IMR-90 (cell line): ENCODE measurements at regions not wholly inside any gene's neighbourhood (a gene's known extent, or its start where the extent isn't known, plus 50 kb on each side); places are given as distances from the start of the nearest gene placed in this dataset.

Experiments
- ATAC-seq: fragments of 200-7000 bp; cut with Tn5 transposase; 2 replicates; pipeline ENCODE4 v1.9.1; 2020; ENCODE audit warnings: low read depth, mild to moderate bottlenecking, moderate library complexity
- BruUV-seq: library from RNA; stranded (reverse); fragments of 400-500 nt; replicated peaks from 2 replicates; lab custom pipeline; 2021; lab: Mats Ljungman, UMichigan
- CTCF ChIA-PET: fragments of 300-600 bp; formaldehyde crosslinking; extraction: SDS; loops from one replicate; lab custom pipeline; 2021; ENCODE audit warnings: antibody characterized with exemption; lab: Yijun Ruan, JAX
- POLR2A ChIA-PET: fragments of 300-600 bp; sonication (Branson Sonifier 250); formaldehyde crosslinking; loops from one replicate; lab custom pipeline; 2022; ENCODE audit warnings: antibody characterized with exemption; ENCODE audit not compliant: unreplicated experiment; lab: Charles Lee
- DNase-seq: peaks from one replicate; pipeline ENCODE4 v3.0.0; 2013
- H2AFZ ChIP-seq: replicated peaks from 2 replicates; pipeline ENCODE3; 2013; ENCODE audit warnings: low read length, mild to moderate bottlenecking; ENCODE audit not compliant: poor library complexity
- H2AK5ac ChIP-seq: 2 replicates; pipeline ENCODE4 v1.6.1; 2013; ENCODE audit warnings: low read depth, low read length, inconsistent platforms
- H2AK9ac ChIP-seq: replicated peaks from 2 replicates; pipeline ENCODE3; 2013; ENCODE audit warnings: mild to moderate bottlenecking, low read depth, low read length, moderate library complexity; ENCODE audit not compliant: poor library complexity
- H2BK120ac ChIP-seq: 2 replicates; pipeline ENCODE4 v1.6.1; 2013; ENCODE audit warnings: low read depth, low read length, inconsistent platforms
- H2BK15ac ChIP-seq: 3 replicates; pipeline ENCODE4 v1.6.1; 2013; ENCODE audit warnings: low read depth, low read length, inconsistent platforms
- H2BK20ac ChIP-seq: 2 replicates; pipeline ENCODE4 v1.6.1; 2013; ENCODE audit warnings: low read depth, mild to moderate bottlenecking, inconsistent platforms, low read length, moderate library complexity
- H2BK5ac ChIP-seq: 2 replicates; pipeline ENCODE4 v1.6.1; 2013; ENCODE audit warnings: mild to moderate bottlenecking, low read depth, low read length, inconsistent platforms; ENCODE audit not compliant: poor library complexity, severe bottlenecking
- H3K14ac ChIP-seq: replicated peaks from 2 replicates; pipeline ENCODE4 v1.6.1; 2013; ENCODE audit warnings: low read depth, low read length, inconsistent platforms
- H3K18ac ChIP-seq: 2 replicates; pipeline ENCODE4 v1.6.1; 2013; ENCODE audit warnings: low read depth, low read length, control low read depth
- H3K23ac ChIP-seq: 2 replicates; pipeline ENCODE4 v1.6.1; 2013; ENCODE audit warnings: low read depth, low read length, inconsistent platforms
- H3K27ac ChIP-seq: 2 replicates; pipeline ENCODE4 v1.5.1; 2013; ENCODE audit warnings: mild to moderate bottlenecking, control low read depth, low read length; ENCODE audit not compliant: insufficient read depth
- H3K27me3 ChIP-seq: 2 replicates; pipeline ENCODE4 v1.6.1; 2013; ENCODE audit warnings: low read length; ENCODE audit not compliant: control insufficient read depth, insufficient read depth
- H3K36me3 ChIP-seq: 2 replicates; pipeline ENCODE4 v1.6.1; 2013; ENCODE audit warnings: low read length, mixed read lengths; ENCODE audit not compliant: control insufficient read depth, insufficient read depth
- H3K4ac ChIP-seq: 2 replicates; pipeline ENCODE4 v1.6.1; 2013; ENCODE audit warnings: low read depth, low read length, inconsistent platforms
- H3K4me1 ChIP-seq: 2 replicates; pipeline ENCODE4 v1.6.1; 2013; ENCODE audit warnings: low read length, mixed read lengths; ENCODE audit not compliant: control insufficient read depth, insufficient read depth
- H3K4me2 ChIP-seq: 2 replicates; pipeline ENCODE4 v1.6.1; 2013; ENCODE audit warnings: low read depth, mild to moderate bottlenecking, control low read depth, low read length, moderate library complexity
- H3K4me3 ChIP-seq: 2 replicates; pipeline ENCODE4 v1.5.1; 2013; ENCODE audit warnings: low read depth, mild to moderate bottlenecking, control low read depth, low read length, moderate library complexity; ENCODE audit not compliant: insufficient read depth
- H3K56ac ChIP-seq: 2 replicates; pipeline ENCODE4 v1.6.1; 2013; ENCODE audit warnings: low read length, inconsistent platforms; ENCODE audit not compliant: insufficient read depth; ENCODE audit errors: extremely low read depth
- H3K79me1 ChIP-seq, 2 experiments: 2 replicates each; pipeline ENCODE4 v1.6.1; 2013; ENCODE audit warnings: low read length in 2 of 2, inconsistent platforms in 1 of 2, low read depth in 1 of 2
- H3K9ac ChIP-seq: 2 replicates; pipeline ENCODE4 v1.6.1; 2013; ENCODE audit warnings: low read depth, low read length, control low read depth
- H3K9me1 ChIP-seq: 2 replicates; pipeline ENCODE4 v1.6.1; 2013; ENCODE audit warnings: low read length, inconsistent platforms; ENCODE audit not compliant: insufficient read depth
- H3K9me3 ChIP-seq: 2 replicates; pipeline ENCODE4 v1.6.1; 2013; ENCODE audit warnings: low read length; ENCODE audit not compliant: control insufficient read depth, insufficient read depth
- H4K20me1 ChIP-seq: 2 replicates; pipeline ENCODE4 v1.6.1; 2013; ENCODE audit warnings: low read length, inconsistent platforms; ENCODE audit not compliant: insufficient read depth
- H4K5ac ChIP-seq: 2 replicates; pipeline ENCODE4 v1.6.1; 2013; ENCODE audit warnings: mild to moderate bottlenecking, low read depth, low read length, control low read depth
- H4K8ac ChIP-seq, 2 experiments: 2 replicates each; pipeline ENCODE4 v1.6.1; 2013; ENCODE audit warnings: low read depth in 2 of 2, low read length in 2 of 2, control low read depth in 1 of 2, inconsistent platforms in 1 of 2
- H4K91ac ChIP-seq: 2 replicates; pipeline ENCODE4 v1.6.1; 2013; ENCODE audit warnings: low read depth, low read length, inconsistent platforms; ENCODE audit not compliant: insufficient read depth
- BHLHE40 ChIP-seq: fragments of 150-350 bp; IDR thresholded peaks from 2 replicates; pipeline ENCODE4 v1.6.1; 2016; ENCODE audit warnings: mild to moderate bottlenecking, low read depth, low read length
- CEBPB ChIP-seq: IDR thresholded peaks from 2 replicates; pipeline ENCODE4 v1.6.1; 2012; ENCODE audit warnings: low read depth, low read length, improper control_type of control experiment
- CHD1 ChIP-seq: IDR thresholded peaks from 2 replicates; pipeline ENCODE4 v1.6.1; 2012; ENCODE audit warnings: low read depth, low read length, improper control_type of control experiment
- CTCF ChIP-seq: conservative IDR thresholded peaks from 2 replicates; pipeline ENCODE4 v1.5.1; 2012; ENCODE audit warnings: mild to moderate bottlenecking, low read depth, low read length, improper control_type of control experiment
- ELK1 ChIP-seq: fragments of 150-350 bp; IDR thresholded peaks from 2 replicates; pipeline ENCODE4 v1.6.1; 2016; ENCODE audit warnings: low read depth, mild to moderate bottlenecking, low read length, moderate library complexity, borderline replicate concordance
- MAZ ChIP-seq: IDR thresholded peaks from 2 replicates; pipeline ENCODE4 v1.6.1; 2012; ENCODE audit warnings: low read depth, mild to moderate bottlenecking, low read length, improper control_type of control experiment, moderate library complexity, borderline replicate concordance
- NFE2L2 ChIP-seq: fragments of 150-350 bp; IDR thresholded peaks from 2 replicates; pipeline ENCODE4 v1.6.1; 2016; ENCODE audit warnings: low read depth, mild to moderate bottlenecking, low read length
- RAD21 ChIP-seq: IDR thresholded peaks from 2 replicates; pipeline ENCODE4 v1.6.1; 2012; ENCODE audit warnings: low read length, improper control_type of control experiment
- RCOR1 ChIP-seq: IDR thresholded peaks from 2 replicates; pipeline ENCODE4 v1.6.1; 2012; ENCODE audit warnings: mild to moderate bottlenecking, low read length, improper control_type of control experiment; ENCODE audit not compliant: insufficient replicate concordance
- SMC3 ChIP-seq: fragments of 150-350 bp; IDR thresholded peaks from 2 replicates; pipeline ENCODE4 v1.6.1; 2016; ENCODE audit warnings: low read depth, mild to moderate bottlenecking, antibody characterized with exemption, low read length, moderate library complexity
- WGBS, 2 experiments: methylation state at CpG; one replicate each; pipeline versions ENCODE4 v1.1.5 to v1.1.7; 2013; ENCODE audit warnings: missing lambda C conversion rate in 2 of 2; ENCODE audit not compliant: insufficient read length in 1 of 2; ENCODE audit errors: extremely low coverage in 2 of 2; 5-methylcytosine and 5-hydroxymethylcytosine counted together
- dilution Hi-C: fragments of 300-500 bp; cut with HindIII; formaldehyde crosslinking; loops from one replicate; pipeline ENCODE4 v1.14.3; 2018; ENCODE audit warnings: low sequenced_read_pairs; ENCODE audit not compliant: unreplicated experiment
- in situ Hi-C: fragments of 300-500 bp; cut with MboI; formaldehyde crosslinking; loops from 3 replicates; pipeline ENCODE4 v1.14.3; 2019; ENCODE audit warnings: low sequenced_read_pairs, inconsistent platforms, mixed read lengths
- intact Hi-C: fragments of 100-400 bp; cut with micrococcal nuclease; formaldehyde crosslinking; loops from 2 replicates; pipeline ENCODE4 v1.10.0; 2022

GRCh38 chr11:16603890-16604793, 134.3 kb upstream of the C11orf58 start (continued):
- 0 out of 2 replicates have a peak, but pooled peaks have one; percentile 4 for TF ChIP-seq RAD21
- TF ChIP-seq CEBPB: no peak

- Histone ChIP-seq H3K4ac (peak overlapping the region; percentile 62), H2BK120ac (0 out of 2 replicates have a peak overlapping the region, but pooled peaks have one; percentile 80), H3K36me3 (no peaks in the 10 kb centered on the region), H3K14ac (peak overlapping the region; percentile 58; the same call in 1 of the 2 replicates), H4K20me1 (no peaks in the 10 kb centered on the region), H2BK5ac (no peak overlapping the region), H3K4me2 (peak overlapping the region; percentile 73; the same call in 1 of the 2 replicates), H2AK9ac (peak overlapping the region; percentile 47), H3K9ac (0 out of 2 replicates have a peak overlapping the region, but pooled peaks have one; percentile 8), H3K56ac (0 out of 2 replicates have a peak overlapping the region, but pooled peaks have one; percentile 8), H3K23ac (peak overlapping the region; percentile 63), H3K4me3 (no peak overlapping the region), H4K91ac (peak overlapping the region; percentile 44), H2BK15ac (peak overlapping the region; percentile 43; the same call in 1 of the 3 replicates), H3K4me1 (peaks cover 10% of the 10 kb centered on the region), H2AK5ac (peak overlapping the region; percentile 36; the same call in 1 of the 2 replicates), H3K27me3 (no peaks in the 10 kb centered on the region), H2AFZ (peak overlapping the region; percentile 93), H3K27ac (peak overlapping the region; percentile 8; the same call in 1 of the 2 replicates), H4K5ac (peak overlapping the region; percentile 76; the same call in 1 of the 2 replicates), H3K79me1 (peaks cover 6 to 33% of the 10 kb centered on the region in 2 experiments), H2BK20ac (no peak overlapping the region; the same call in 1 of the 2 replicates), H4K8ac (peak overlapping the region; percentile 81 to 84; a peak in 2 of 4 replicates), H3K9me3 (no peaks in the 10 kb centered on the region), H3K9me1 (peaks cover 6% of the 10 kb centered on the region; the same call in 1 of the 2 replicates), H3K18ac (no peak overlapping the region)
- ChIA-PET POLR2A (no interaction called here), CTCF (interaction anchor here (1.0 kb wide), 1 partner anchor 10 kb away, joined by 4 read pairs; no protein-coding TSS in a partner anchor)
- dilution Hi-C loops: no loop called here
- no CpG with 5 or more reads among the region's 2 CpGs for WGBS, 2 experiments
- in situ Hi-C loops: loop anchor here (10.0 kb wide), 1 partner anchor 618 kb away; no protein-coding TSS in a partner anchor
- TF ChIP-seq BHLHE40 (no peak), SMC3 (no peak), CHD1 (no peak), RCOR1 (no peak), ELK1 (no peak), CTCF (no peak), MAZ (no peak), RAD21 (no peak), CEBPB (no peak), NFE2L2 (no peak)
- intact Hi-C loops: loop anchor here (1.0 to 10.0 kb wide), 3 partner anchors 151 to 624 kb away; no protein-coding TSS in a partner anchor
- BruUV-seq: no TSS peak
- ATAC-seq (no peak), DNase-seq (no peak)
Observed at GRCh38 chr11:16603245-16603644, 135.2 kb upstream of the C11orf58 start.
